RWPE1 (cell line): ENCODE measurements at regions not wholly inside any gene's neighbourhood (a gene's known extent, or its start where the extent isn't known, plus 50 kb on each side); places are given as distances from the start of the nearest gene placed in this dataset.
A peak's percentile ranks its signal among the peaks of the same experiment; 100 is the strongest.
"Not testable (repeated sequence)": the region's sequence is repeated elsewhere in the genome, so short reads cannot be mapped to it uniquely, and the experiment has no call there.

Experiments
- CTCF ChIA-PET: fragments of 350-600 bp; sonication (Branson Sonifier 250); formaldehyde crosslinking; extraction: SDS; loops from one replicate; lab custom pipeline; 2021; lab: Yijun Ruan, JAX
- POLR2A ChIA-PET: fragments of 400-600 bp; formaldehyde crosslinking; extraction: SDS; loops from one replicate; lab custom pipeline; 2020; ENCODE audit warnings: antibody characterized with exemption; ENCODE audit not compliant: low non-redundant PET; lab: Yijun Ruan, JAX
- DNase-seq: peaks from one replicate; pipeline ENCODE4 v3.0.0; 2012; ENCODE audit warnings: low spot score
- H3K27ac ChIP-seq: fragments of 450-650 bp; 2 replicates; pipeline ENCODE4 v1.5.1; 2017
- CTCF ChIP-seq: fragments of 450-650 bp; conservative IDR thresholded peaks from 2 replicates; pipeline ENCODE4 v1.5.1; 2017; ENCODE audit warnings: low read depth, mild to moderate bottlenecking

DNA sequence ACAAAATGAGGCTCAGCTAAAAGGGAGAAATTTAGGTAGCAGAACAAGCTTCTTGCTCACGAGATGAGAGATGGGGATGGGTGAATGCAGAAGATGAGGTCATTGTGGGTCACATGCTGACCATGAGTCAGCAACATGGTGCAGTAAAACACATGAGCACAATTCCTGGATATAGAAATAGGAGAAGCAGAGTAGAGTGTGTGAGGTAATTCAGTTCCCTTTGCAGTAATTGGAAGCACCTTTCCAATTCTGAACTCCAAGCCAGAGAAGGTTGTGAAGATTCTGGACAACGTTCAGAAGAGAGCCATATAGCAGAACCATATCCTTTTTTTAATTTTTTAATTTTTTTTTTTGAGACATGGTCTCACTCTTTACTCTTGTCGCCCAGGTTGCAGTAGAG, 62.0 kb upstream of the LMNTD1 start:
- DNase-seq, result peak; percentile 41
- ChIA-PET POLR2A (no interaction called here), CTCF (no interaction called here)
- no peak for TF ChIP-seq CTCF
- H3K27ac ChIP-seq, result no peak overlapping the region

DNA sequence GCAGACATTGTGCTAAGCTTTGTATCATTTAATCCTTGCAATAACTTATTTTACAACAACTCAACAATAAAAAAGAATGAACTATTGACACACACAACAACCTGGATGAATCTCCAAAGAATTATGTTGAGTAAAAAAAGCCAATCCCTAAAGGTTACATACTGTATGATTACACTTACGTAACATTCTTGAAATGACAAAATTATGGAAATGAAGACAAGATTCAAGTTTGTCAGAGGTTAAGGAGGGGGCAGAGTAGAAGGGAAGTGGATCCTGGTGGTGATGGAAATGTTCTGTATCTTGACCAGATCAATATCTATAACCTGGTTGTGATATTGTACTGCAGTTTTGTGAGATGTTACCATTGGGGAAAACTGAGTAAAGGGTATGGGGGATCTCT, 63.2 kb upstream of the LMNTD1 start:
- POLR2A ChIA-PET, result no interaction called here
- H3K27ac ChIP-seq, result no peak overlapping the region
- TF ChIP-seq CTCF, result no peak
- DNase-seq, result no peak
- CTCF ChIA-PET, result interaction anchor here (0.7 kb wide), 1 partner anchor 1075 kb away, joined by 3 read pairs; no protein-coding TSS in a partner anchor

GRCh38 chr12:25617991-25618390, 64.9 kb upstream of the LMNTD1 start:
- H3K27ac ChIP-seq, result no peak overlapping the region
- ChIA-PET CTCF (no interaction called here), POLR2A (no interaction called here)
- TF ChIP-seq CTCF, result no peak
- no peak for DNase-seq

GRCh38 chr12:25623816-25624215, 70.7 kb upstream of the LMNTD1 start:
- DNase-seq, result no peak
- ChIA-PET CTCF (no interaction called here), POLR2A (no interaction called here)
- no peak overlapping the region for H3K27ac ChIP-seq
- no peak for TF ChIP-seq CTCF

DNA sequence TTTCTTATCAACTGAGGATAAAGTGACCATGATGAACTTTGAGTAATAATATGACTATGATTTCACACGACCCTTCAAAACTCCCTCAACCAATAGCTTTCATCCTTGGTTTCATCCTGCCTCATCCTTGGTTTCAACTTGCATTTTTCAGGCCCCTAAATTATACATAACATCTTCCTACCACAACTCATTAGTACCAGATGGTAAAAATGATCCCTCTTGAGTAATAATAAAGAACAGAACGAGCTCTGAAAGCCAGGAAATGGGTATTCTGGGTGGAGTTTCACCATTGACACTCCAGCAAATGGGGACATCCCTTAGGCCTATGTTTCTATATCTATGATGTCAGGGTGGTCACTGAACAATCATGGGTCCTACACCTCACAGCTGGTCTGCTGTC, 72.1 kb upstream of the LMNTD1 start:
- no peak overlapping the region for H3K27ac ChIP-seq
- ChIA-PET CTCF (no interaction called here), POLR2A (no interaction called here)
- no peak for TF ChIP-seq CTCF
- DNase-seq, result no peak

GRCh38 chr12:25629341-25629740, 76.3 kb upstream of the LMNTD1 start:
- DNase-seq, result no peak
- TF ChIP-seq CTCF, result no peak
- ChIA-PET CTCF (no interaction called here), POLR2A (no interaction called here)
- no peak overlapping the region for H3K27ac ChIP-seq

- H3K27ac ChIP-seq, CTCF ChIA-PET, POLR2A ChIA-PET, DNase-seq: not testable (repeated sequence)
Observed at GRCh38 chr12:25630735-25631515, 77.8 kb upstream of the LMNTD1 start.

GRCh38 chr12:25633149-25633548, 80.1 kb upstream of the LMNTD1 start:
- POLR2A ChIA-PET, H3K27ac ChIP-seq, DNase-seq, CTCF ChIA-PET: not testable (repeated sequence)
